OCI-LY7 (cell line): ENCODE measurements at regions not wholly inside any gene's neighbourhood (a gene's known extent, or its start where the extent isn't known, plus 50 kb on each side); places are given as distances from the start of the nearest gene placed in this dataset.

Source experiments
- CTCF ChIP-seq: fragments of 200-600 bp; sonication (generic); conservative IDR thresholded peaks from 2 replicates; pipeline ENCODE4 v1.5.1; 2014; ENCODE audit warnings: mild to moderate bottlenecking, antibody characterized with exemption, low read length, moderate library complexity, mixed read lengths
- EZH2phosphoT487 ChIP-seq: fragments of 200-600 bp; sonication (generic); IDR thresholded peaks from 2 replicates; pipeline ENCODE4 v1.6.1; 2018; ENCODE audit warnings: low read depth, borderline replicate concordance, mild to moderate bottlenecking, mixed run types, antibody characterized with exemption, low read length, moderate library complexity, mixed read lengths

DNA sequence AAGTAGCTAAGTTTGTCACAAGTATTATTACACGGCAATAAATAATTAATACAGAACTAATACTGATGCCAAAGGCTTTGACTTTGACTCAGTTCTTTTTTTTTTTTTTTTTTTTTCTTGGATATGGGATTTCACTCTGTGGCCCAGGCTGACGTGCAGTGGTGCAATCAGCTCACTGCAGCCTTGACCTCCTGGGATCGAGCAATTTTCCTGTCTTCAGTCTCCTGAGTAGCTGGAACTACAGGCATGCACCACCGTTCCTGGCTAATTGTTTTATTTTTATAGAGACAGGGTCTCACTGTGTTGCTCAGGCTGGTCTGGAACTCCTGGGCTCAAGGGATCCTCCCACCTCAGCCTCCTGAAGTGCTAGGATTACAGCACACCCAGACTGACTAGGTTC, 284.5 kb downstream of the SS18 start:
- TF ChIP-seq CTCF (no peak), EZH2phosphoT487 (no peak)
